Stimulated activated CD8-positive, alpha-beta memory T cell treated with anti-CD3 and anti-CD28 coated beads, Interleukin-4, amount 100 ng/mL, for 24 hours (primary cell): ENCODE measurements at regions not wholly inside any gene's neighbourhood (a gene's known extent, or its start where the extent isn't known, plus 50 kb on each side); places are given as distances from the start of the nearest gene placed in this dataset.

Experiments used
- DNase-seq: peaks from one replicate; pipeline ENCODE4 v3.0.0-alpha.2; 2020; ENCODE audit warnings: low read depth

GRCh38 chr3:56864090-56864489 lies 62.3 kb upstream of the ARHGEF3 start:
- DNase-seq = no peak

- DNase-seq = peak; percentile 3
Observed at GRCh38 chr3:56862352-56863062, 60.8 kb upstream of the ARHGEF3 start.

GRCh38 chr3:56861511-56861910 lies 59.8 kb upstream of the ARHGEF3 start:
- no peak for DNase-seq

GRCh38 chr3:56860939-56861338 lies 59.2 kb upstream of the ARHGEF3 start:
- DNase-seq = no peak

- no peak for DNase-seq
Observed at GRCh38 chr3:56860351-56860750, 58.6 kb upstream of the ARHGEF3 start.

GRCh38 chr3:56858331-56858730 lies 56.6 kb upstream of the ARHGEF3 start:
- DNase-seq = no peak

- no peak for DNase-seq
Observed at GRCh38 chr3:56857178-56857577, 55.4 kb upstream of the ARHGEF3 start.

- DNase-seq = no peak
Observed at GRCh38 chr3:56856752-56857151, 55.0 kb upstream of the ARHGEF3 start.

- DNase-seq = peak; percentile 2
Observed at GRCh38 chr3:56855856-56856512, 54.2 kb upstream of the ARHGEF3 start.

- no peak for DNase-seq
Observed at GRCh38 chr3:56854856-56855611, 53.3 kb upstream of the ARHGEF3 start.

- no peak for DNase-seq
Observed at GRCh38 chr3:56851966-56852884, 50.5 kb upstream of the ARHGEF3 start.
